Panc1 (cell line): ENCODE measurements at regions not wholly inside any gene's neighbourhood (a gene's known extent, or its start where the extent isn't known, plus 50 kb on each side); places are given as distances from the start of the nearest gene placed in this dataset.

Source experiments
- POLR2AphosphoS5 ChIP-seq: IDR thresholded peaks from 2 replicates; pipeline ENCODE4 v1.6.1; 2012; ENCODE audit warnings: mild to moderate bottlenecking, low read depth, low read length, moderate library complexity
- SIN3A ChIP-seq: IDR thresholded peaks from 2 replicates; pipeline ENCODE4 v1.6.1; 2012; ENCODE audit warnings: low read depth, mild to moderate bottlenecking, low read length, moderate library complexity, borderline replicate concordance; ENCODE audit not compliant: insufficient read depth
- TF ChIP-seq, protein P1 (sequence below), 2 experiments: IDR thresholded peaks; 2 replicates each; pipeline ENCODE4 v1.6.1; 2011 to 2012; ENCODE audit warnings: low read depth in 2 of 2, control low read depth in 1 of 2, low read length in 1 of 2, mild to moderate bottlenecking in 1 of 2, moderate library complexity in 1 of 2; ENCODE audit not compliant: insufficient read depth in 1 of 2
- TF ChIP-seq, protein P2 (sequence below): fragments of 450-650 bp; IDR thresholded peaks from 2 replicates; pipeline ENCODE4 v1.5.1; 2017; ENCODE audit warnings: mild to moderate bottlenecking

DNA sequence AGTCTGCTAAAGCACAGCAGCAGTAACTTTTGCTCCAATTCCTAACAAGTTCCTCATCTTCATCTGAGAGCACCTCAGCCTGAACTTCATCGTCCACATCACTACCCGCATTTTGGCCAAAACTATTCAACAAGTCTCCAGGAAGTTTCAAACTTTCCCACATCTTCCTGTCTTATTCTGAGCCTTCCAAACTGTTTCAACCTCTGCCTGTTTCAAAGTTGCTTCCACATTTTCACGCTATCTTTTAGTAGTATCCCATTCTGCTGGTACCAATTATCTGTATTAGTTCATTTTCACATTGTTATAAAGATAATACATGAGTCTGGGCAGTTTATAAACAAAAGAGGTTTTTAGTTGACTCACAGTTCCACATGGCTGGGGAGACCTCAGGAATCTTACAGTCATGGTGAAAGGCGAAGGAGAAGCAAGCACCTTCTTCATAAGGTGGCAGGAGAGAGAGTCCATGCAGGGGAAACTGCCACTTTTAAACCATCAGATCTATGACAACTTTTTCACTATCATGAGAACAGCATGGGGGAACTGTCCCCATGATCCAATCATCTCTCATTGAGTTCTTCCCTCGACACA is 99.4 kb upstream of the GRIK2 start:
- TF ChIP-seq, protein P1, sequence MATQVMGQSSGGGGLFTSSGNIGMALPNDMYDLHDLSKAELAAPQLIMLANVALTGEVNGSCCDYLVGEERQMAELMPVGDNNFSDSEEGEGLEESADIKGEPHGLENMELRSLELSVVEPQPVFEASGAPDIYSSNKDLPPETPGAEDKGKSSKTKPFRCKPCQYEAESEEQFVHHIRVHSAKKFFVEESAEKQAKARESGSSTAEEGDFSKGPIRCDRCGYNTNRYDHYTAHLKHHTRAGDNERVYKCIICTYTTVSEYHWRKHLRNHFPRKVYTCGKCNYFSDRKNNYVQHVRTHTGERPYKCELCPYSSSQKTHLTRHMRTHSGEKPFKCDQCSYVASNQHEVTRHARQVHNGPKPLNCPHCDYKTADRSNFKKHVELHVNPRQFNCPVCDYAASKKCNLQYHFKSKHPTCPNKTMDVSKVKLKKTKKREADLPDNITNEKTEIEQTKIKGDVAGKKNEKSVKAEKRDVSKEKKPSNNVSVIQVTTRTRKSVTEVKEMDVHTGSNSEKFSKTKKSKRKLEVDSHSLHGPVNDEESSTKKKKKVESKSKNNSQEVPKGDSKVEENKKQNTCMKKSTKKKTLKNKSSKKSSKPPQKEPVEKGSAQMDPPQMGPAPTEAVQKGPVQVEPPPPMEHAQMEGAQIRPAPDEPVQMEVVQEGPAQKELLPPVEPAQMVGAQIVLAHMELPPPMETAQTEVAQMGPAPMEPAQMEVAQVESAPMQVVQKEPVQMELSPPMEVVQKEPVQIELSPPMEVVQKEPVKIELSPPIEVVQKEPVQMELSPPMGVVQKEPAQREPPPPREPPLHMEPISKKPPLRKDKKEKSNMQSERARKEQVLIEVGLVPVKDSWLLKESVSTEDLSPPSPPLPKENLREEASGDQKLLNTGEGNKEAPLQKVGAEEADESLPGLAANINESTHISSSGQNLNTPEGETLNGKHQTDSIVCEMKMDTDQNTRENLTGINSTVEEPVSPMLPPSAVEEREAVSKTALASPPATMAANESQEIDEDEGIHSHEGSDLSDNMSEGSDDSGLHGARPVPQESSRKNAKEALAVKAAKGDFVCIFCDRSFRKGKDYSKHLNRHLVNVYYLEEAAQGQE (IDR thresholded peaks at IDR 0.05; ENCODE audit: insufficient read depth in 1 of 2, low read depth in 2 of 2, low read length in 1 of 2), result no peak
- TF ChIP-seq, protein P2, sequence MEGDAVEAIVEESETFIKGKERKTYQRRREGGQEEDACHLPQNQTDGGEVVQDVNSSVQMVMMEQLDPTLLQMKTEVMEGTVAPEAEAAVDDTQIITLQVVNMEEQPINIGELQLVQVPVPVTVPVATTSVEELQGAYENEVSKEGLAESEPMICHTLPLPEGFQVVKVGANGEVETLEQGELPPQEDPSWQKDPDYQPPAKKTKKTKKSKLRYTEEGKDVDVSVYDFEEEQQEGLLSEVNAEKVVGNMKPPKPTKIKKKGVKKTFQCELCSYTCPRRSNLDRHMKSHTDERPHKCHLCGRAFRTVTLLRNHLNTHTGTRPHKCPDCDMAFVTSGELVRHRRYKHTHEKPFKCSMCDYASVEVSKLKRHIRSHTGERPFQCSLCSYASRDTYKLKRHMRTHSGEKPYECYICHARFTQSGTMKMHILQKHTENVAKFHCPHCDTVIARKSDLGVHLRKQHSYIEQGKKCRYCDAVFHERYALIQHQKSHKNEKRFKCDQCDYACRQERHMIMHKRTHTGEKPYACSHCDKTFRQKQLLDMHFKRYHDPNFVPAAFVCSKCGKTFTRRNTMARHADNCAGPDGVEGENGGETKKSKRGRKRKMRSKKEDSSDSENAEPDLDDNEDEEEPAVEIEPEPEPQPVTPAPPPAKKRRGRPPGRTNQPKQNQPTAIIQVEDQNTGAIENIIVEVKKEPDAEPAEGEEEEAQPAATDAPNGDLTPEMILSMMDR, result no peak
- TF ChIP-seq POLR2AphosphoS5 (no peak), SIN3A (no peak)
